ENCODE measurements at regions not wholly inside any gene's neighbourhood (a gene's known extent, or its start where the extent isn't known, plus 50 kb on each side); places are given as distances from the start of the nearest gene placed in this dataset.
A peak's percentile ranks its signal among the peaks of the same experiment; 100 is the strongest.

DNA sequence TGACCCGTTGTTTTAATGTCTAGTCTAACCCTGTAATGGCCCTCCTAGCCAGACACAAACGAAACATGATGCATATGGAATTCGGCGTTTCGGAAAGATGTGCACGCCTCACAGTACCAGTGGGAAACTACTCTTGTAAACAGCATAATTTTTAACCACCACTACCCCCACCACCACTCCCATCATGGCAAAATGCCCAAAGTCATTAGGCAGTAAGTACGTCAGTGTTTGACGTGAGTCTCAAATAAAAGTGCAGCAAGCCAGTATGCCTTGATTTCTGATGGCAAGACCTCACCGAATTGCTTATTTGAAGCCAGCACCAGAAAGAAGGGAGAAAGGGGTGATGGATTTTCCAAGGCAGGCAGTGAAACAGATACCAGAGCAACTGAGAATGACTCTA is 71.4 kb downstream of the ADRB2 start:
- no peaks in the 10 kb centered on the region for H3K36me3 ChIP-seq (ENCODE audit: control insufficient read depth, insufficient read depth, low read length)
- no peak overlapping the region for H3K4me3 ChIP-seq (ENCODE audit: low read depth, low read length)
- TF ChIP-seq, protein P1, sequence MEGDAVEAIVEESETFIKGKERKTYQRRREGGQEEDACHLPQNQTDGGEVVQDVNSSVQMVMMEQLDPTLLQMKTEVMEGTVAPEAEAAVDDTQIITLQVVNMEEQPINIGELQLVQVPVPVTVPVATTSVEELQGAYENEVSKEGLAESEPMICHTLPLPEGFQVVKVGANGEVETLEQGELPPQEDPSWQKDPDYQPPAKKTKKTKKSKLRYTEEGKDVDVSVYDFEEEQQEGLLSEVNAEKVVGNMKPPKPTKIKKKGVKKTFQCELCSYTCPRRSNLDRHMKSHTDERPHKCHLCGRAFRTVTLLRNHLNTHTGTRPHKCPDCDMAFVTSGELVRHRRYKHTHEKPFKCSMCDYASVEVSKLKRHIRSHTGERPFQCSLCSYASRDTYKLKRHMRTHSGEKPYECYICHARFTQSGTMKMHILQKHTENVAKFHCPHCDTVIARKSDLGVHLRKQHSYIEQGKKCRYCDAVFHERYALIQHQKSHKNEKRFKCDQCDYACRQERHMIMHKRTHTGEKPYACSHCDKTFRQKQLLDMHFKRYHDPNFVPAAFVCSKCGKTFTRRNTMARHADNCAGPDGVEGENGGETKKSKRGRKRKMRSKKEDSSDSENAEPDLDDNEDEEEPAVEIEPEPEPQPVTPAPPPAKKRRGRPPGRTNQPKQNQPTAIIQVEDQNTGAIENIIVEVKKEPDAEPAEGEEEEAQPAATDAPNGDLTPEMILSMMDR (IDR thresholded peaks at IDR 0.05; ENCODE audit: insufficient read depth, low read length, severe bottlenecking) = no peak
- FAIRE-seq = no peak
- no peak for DNase-seq (ENCODE audit: low read depth)
- no peaks in the 10 kb centered on the region for H3K27me3 ChIP-seq (ENCODE audit: control insufficient read depth, insufficient read depth, low read length)

DNA sequence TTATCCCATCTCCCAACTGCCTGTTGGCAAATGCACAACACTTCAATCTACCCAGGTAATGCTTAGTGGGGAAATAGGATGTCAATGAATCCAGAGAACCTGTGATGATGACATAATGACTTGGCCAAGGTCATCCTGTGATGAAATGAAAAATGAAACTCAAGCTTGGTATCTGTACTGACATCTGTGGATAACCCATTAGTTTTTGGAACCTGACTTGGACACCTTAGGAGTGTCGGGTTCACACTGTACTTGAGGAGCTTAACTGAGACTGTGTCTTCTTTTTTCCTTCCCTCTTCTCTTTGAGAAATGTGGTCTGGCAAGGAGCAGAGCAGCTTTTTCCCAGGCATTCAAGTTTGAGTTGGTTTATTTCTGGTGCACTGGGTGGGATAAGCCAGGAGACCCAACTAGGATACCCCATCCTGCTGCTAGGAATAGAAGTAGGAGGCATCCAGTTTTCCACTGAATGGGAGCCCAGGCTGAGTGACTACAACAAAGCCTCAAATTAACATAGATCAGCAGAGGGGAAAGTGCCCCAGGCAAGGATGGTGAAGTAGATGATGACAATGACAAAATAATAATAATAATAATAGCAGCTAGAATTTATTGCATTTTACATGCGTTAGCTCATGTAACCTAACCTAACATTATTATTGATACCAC is 72.1 kb downstream of the ADRB2 start:
- Histone ChIP-seq H3K27me3 (ENCODE audit: control insufficient read depth, insufficient read depth, low read length) (no peaks in the 10 kb centered on the region), H3K36me3 (ENCODE audit: control insufficient read depth, insufficient read depth, low read length) (no peaks in the 10 kb centered on the region), H3K4me3 (ENCODE audit: low read depth, low read length) (no peak overlapping the region)
- TF ChIP-seq, protein P1 (IDR thresholded peaks at IDR 0.05; ENCODE audit: insufficient read depth, low read length, severe bottlenecking) = no peak
- FAIRE-seq = peak; percentile 64
- DNase-seq (ENCODE audit: low read depth) = no peak

DNA sequence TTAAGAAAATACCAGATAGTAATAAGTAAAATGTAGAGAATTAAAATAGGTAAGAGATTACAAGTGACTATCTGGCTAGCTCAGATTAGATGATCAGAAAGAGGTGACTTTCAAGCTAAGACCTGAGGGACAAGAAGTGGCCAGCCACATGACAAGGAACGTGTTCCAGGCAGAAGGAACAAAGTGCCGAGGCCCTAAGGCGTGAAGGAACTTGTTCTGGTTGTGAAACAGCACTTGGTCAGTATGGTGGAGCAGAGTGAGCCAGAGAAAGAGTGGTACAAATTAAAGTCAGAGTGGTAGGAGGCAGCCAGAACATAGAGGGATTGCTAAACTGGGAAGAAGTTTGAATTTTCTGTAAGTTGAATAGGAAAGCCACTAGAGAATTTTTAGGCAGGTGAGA is 73.6 kb downstream of the ADRB2 start:
- TF ChIP-seq, protein P1 (IDR thresholded peaks at IDR 0.05; ENCODE audit: insufficient read depth, low read length, severe bottlenecking) = no peak
- H3K4me3 ChIP-seq (ENCODE audit: low read depth, low read length) = no peak overlapping the region
- FAIRE-seq = no peak
- DNase-seq (ENCODE audit: low read depth) = peak; percentile 87
- H3K36me3 ChIP-seq (ENCODE audit: control insufficient read depth, insufficient read depth, low read length) = no peaks in the 10 kb centered on the region
- H3K27me3 ChIP-seq (ENCODE audit: control insufficient read depth, insufficient read depth, low read length) = no peaks in the 10 kb centered on the region

DNA sequence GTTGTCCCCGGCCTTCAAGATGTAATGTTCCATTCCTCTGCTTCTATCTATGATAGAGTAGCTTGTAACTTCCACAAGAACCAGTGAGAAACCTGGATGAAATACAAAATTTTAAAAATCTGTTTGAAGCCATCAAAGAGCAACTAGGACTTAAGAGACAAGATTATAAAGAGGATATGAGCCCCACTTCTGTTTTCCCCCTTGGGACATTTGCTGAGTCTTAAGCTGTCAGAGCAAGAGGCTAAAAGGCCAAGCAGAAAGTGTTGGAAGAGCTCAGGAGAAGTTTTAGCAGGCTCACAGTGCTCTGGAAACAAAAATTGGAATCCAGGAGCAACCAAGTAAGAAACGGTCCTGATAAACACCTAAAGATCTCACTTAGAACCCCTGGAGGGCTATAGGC is 76.1 kb downstream of the ADRB2 start:
- Histone ChIP-seq H3K4me3 (ENCODE audit: low read depth, low read length) (no peak overlapping the region), H3K27me3 (ENCODE audit: control insufficient read depth, insufficient read depth, low read length) (no peaks in the 10 kb centered on the region), H3K36me3 (ENCODE audit: control insufficient read depth, insufficient read depth, low read length) (no peaks in the 10 kb centered on the region)
- FAIRE-seq = no peak
- no peak for DNase-seq (ENCODE audit: low read depth)
- TF ChIP-seq, protein P1 (IDR thresholded peaks at IDR 0.05; ENCODE audit: insufficient read depth, low read length, severe bottlenecking) = no peak

DNA sequence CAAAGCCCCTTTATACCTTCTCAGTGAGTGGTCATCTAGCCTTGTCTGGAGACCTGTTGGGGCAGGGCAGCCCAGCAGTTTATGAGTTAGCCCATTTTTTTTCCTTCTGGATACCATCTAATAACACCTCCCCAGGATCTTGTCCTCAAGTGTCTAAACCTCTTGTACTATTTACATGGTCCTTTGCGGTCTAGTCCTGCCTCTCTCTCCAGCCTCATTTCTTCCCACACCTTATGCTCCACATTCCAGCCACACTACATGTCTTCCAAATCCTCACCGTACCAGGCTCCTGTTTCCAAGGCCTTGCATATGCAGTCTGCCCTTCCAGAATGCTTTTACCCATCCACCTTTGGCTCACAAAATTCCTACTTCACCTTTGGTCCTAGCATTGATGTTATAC is 77.2 kb downstream of the ADRB2 start:
- Histone ChIP-seq H3K27me3 (ENCODE audit: control insufficient read depth, insufficient read depth, low read length) (no peaks in the 10 kb centered on the region), H3K4me3 (ENCODE audit: low read depth, low read length) (no peak overlapping the region), H3K36me3 (ENCODE audit: control insufficient read depth, insufficient read depth, low read length) (no peaks in the 10 kb centered on the region)
- TF ChIP-seq, protein P1 (IDR thresholded peaks at IDR 0.05; ENCODE audit: insufficient read depth, low read length, severe bottlenecking) = no peak
- peak; percentile 13 for FAIRE-seq
- DNase-seq (ENCODE audit: low read depth) = no peak

DNA sequence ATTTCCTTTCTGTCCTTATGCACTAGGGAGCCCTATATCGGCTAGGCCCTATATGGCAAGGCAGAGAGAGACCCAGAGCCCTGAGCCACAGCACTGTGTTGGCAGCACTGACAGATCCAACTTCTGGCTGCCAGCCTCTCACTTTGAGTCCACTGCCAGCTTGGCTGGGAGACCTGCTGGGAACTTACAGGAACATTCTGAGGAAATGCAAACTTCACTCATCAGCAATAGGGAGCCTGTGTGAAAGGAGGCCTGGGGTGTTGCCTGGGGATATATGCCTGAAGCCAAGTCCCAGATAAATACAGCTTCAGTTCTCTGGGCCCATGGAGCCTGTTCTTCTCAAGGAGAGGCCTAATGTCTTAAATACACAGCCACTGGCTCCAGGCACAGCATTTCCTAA is 78.0 kb downstream of the ADRB2 start:
- TF ChIP-seq, protein P1 (IDR thresholded peaks at IDR 0.05; ENCODE audit: insufficient read depth, low read length, severe bottlenecking) = no peak
- FAIRE-seq (no peak), DNase-seq (ENCODE audit: low read depth) (no peak)
- Histone ChIP-seq H3K36me3 (ENCODE audit: control insufficient read depth, insufficient read depth, low read length) (no peaks in the 10 kb centered on the region), H3K4me3 (ENCODE audit: low read depth, low read length) (no peak overlapping the region), H3K27me3 (ENCODE audit: control insufficient read depth, insufficient read depth, low read length) (no peaks in the 10 kb centered on the region)
